GM18951 (cell line): ENCODE measurements at regions not wholly inside any gene's neighbourhood (a gene's known extent, or its start where the extent isn't known, plus 50 kb on each side); places are given as distances from the start of the nearest gene placed in this dataset.

Experiments used
- POLR2A ChIP-seq: IDR thresholded peaks from 4 replicates; pipeline ENCODE4 v1.6.1; 2011; ENCODE audit warnings: mild to moderate bottlenecking; ENCODE audit not compliant: insufficient read length, insufficient read depth; ENCODE audit errors: extremely low read depth
- in situ Hi-C: fragments of 300-500 bp; cut with MboI; formaldehyde crosslinking; loops from one replicate; pipeline ENCODE4 v1.12.0; 2022; ENCODE audit warnings: low sequenced_read_pairs, mixed read lengths, inconsistent platforms; ENCODE audit not compliant: unreplicated experiment

DNA sequence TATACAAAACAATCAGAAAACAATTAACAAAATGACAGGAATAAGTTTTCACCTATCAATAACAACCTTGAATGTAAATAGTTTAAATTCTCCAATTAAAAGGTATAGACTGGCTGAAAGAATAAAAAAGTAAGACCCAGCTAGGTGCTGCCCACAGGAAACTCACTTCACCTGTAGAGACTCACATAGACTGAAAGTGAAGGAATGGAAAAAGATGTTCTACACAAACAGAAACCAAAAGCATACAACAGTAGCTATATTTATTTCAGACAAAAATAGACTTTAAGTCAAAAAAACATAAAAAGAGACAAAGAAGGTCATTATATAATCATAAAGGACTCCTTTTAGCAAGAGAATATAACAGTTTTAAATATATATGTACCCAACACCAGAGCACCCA, 152.4 kb upstream of the PWP1 start:
- in situ Hi-C loops: no loop called here
- TF ChIP-seq POLR2A: no peak

DNA sequence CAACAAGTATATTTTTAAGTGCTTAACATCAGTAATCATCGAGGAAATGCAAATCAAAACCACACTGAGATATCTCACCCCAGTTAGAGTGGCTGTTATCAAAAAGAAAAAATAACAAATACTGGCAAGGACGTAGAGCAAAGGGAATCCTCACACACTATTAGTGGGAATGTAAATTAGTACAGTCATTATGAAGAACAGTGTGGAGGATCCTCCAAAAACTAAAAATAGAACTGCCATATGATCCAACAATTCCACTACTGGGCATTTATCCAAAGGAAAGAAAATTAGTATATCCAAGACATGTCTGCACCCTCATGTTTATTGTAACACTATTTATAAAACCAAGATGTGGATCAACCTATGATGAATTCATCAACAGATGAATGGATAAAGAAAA, 149.0 kb upstream of the PWP1 start:
- no peak for TF ChIP-seq POLR2A
- in situ Hi-C loops: no loop called here

GRCh38 chr12:107537464-107538119, 148.0 kb upstream of the PWP1 start:
- in situ Hi-C loops: no loop called here

GRCh38 chr12:107539196-107539939, 146.2 kb upstream of the PWP1 start:
- in situ Hi-C loops: no loop called here
- TF ChIP-seq POLR2A: no peak

More at GRCh38 chr12:107537464-107538119, 148.0 kb upstream of the PWP1 start:
- no peak for TF ChIP-seq POLR2A

GRCh38 chr12:107541001-107541705, 144.4 kb upstream of the PWP1 start:
- in situ Hi-C loops: no loop called here
- TF ChIP-seq POLR2A: no peak

DNA sequence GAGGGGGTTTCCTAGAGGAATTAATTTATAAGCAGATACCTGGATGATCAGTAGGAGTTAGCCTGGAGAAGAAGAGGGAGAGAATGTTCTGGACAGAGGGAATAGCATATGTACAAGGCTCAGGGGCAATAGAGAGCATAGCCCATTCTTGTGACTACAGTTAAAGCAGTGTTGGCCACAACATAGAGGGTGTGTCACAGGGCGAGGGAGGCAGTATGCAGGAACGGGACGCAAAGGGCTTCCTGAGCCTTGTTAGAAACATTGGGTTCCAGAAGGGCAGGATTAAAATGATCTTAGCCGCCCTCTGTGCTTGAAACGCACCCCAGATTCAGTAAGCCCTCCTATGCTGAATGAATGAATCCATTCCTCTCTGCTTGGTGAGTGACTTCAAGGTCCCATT, 142.2 kb upstream of the PWP1 start:
- TF ChIP-seq POLR2A: no peak
- in situ Hi-C loops: no loop called here

GRCh38 chr12:107543841-107544240, 141.8 kb upstream of the PWP1 start:
- in situ Hi-C loops: no loop called here
- no peak for TF ChIP-seq POLR2A

GRCh38 chr12:107544937-107545336, 140.7 kb upstream of the PWP1 start:
- no peak for TF ChIP-seq POLR2A

GRCh38 chr12:107545737-107546353, 139.8 kb upstream of the PWP1 start:
- TF ChIP-seq POLR2A: no peak
- in situ Hi-C loops: no loop called here

More at GRCh38 chr12:107544937-107545336, 140.7 kb upstream of the PWP1 start:
- in situ Hi-C loops: no loop called here

- TF ChIP-seq POLR2A: no peak
- in situ Hi-C loops: no loop called here
Measured at GRCh38 chr12:107547389-107547788, 138.2 kb upstream of the PWP1 start.

DNA sequence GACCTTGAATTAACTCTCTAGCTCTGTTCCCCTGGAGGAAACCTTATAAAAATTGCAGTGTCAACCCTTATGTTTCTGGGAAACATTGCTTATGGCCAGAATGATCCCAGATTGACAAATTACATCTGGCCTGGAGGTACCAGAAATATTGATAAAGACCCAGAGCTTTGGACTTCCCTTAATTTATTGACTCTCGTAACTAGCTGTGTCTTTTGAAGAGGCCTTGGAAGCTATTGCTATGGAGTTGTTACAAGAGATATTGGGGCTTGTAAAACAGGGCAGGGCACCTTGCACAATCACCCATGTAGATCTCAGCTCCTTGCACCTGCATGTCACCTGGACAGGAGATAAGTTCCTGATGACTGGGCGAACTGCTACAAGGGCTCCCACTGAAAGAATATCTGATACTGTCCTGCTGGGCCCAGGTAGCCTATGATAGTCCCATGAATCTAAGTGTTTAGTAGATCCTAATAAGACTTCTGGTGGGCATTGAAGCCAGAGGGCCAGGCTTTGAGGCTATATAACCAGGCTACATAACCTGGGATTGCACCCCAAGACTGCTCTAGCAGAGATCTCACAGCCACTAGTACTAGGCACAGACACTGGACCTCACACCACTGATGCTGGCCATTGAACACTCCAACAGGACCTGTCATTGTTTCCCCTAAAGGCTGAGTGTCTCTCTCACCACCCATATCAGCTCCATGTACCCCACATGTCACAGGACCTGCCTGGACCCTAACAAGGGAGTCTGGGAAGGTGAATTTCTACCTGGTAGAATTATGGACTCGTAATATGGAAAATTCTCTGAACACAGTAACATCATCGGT, 135.7 kb upstream of the PWP1 start:
- in situ Hi-C loops: no loop called here
- no peak for TF ChIP-seq POLR2A

- in situ Hi-C loops: no loop called here
- TF ChIP-seq POLR2A: no peak
Measured at GRCh38 chr12:107551434-107551833, 134.2 kb upstream of the PWP1 start.
